ENCODE measurements at regions not wholly inside any gene's neighbourhood (a gene's known extent, or its start where the extent isn't known, plus 50 kb on each side); places are given as distances from the start of the nearest gene placed in this dataset.

GRCh38 chr15:81814882-81815455, 230.8 kb downstream of the MEX3B start:
- TF ChIP-seq CTCF (IDR thresholded peaks at IDR 0.05): no peak
- TF ChIP-seq EZH2 (IDR thresholded peaks at IDR 0.05): no peak

Measured in neural progenitor cell (in vitro differentiated cells).